HepG2 (cell line): ENCODE measurements at regions not wholly inside any gene's neighbourhood (a gene's known extent, or its start where the extent isn't known, plus 50 kb on each side); places are given as distances from the start of the nearest gene placed in this dataset.

ENCODE experiments used
- POLR2A ChIP-seq, 2 experiments: IDR thresholded peaks; 2 replicates each; pipeline ENCODE4 v1.6.1; 2011; ENCODE audit warnings: low read depth in 2 of 2, low read length in 2 of 2, mild to moderate bottlenecking in 1 of 2, moderate library complexity in 1 of 2; ENCODE audit not compliant: insufficient read depth in 1 of 2
- TF ChIP-seq, protein P1 (sequence below): sonication (generic); formaldehyde crosslinking; IDR thresholded peaks from 2 replicates; pipeline ENCODE4 v1.5.0; 2020; ENCODE audit warnings: mild to moderate bottlenecking, missing genetic modification reagents, moderate library complexity

DNA sequence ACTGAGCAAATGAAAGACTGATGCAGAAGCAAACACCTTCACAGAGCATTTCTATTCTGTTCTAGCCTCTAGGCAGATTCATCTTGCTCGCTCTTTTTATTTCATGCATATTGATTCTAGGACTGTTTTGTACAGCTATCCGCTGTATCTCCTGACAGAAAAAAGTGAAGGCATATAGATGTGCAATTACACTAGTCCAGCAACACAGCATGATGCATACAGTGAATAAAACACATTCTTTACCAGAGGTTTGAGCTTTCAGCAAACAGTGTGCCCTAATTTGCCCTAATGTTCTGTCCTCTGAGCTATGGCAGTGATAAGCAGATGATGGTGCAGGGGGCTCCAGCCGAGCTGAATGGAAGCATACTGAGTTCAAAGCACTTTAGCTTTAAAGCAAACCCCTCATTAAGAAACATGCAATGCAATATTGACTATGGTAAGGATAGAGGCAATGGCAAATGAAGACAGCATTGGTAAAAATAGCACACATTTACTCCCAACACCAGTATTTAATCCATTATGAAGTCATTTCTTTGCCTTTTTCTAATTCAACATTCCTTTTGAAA lies 141.2 kb upstream of the RGPD4 start:
- TF ChIP-seq, protein P1, sequence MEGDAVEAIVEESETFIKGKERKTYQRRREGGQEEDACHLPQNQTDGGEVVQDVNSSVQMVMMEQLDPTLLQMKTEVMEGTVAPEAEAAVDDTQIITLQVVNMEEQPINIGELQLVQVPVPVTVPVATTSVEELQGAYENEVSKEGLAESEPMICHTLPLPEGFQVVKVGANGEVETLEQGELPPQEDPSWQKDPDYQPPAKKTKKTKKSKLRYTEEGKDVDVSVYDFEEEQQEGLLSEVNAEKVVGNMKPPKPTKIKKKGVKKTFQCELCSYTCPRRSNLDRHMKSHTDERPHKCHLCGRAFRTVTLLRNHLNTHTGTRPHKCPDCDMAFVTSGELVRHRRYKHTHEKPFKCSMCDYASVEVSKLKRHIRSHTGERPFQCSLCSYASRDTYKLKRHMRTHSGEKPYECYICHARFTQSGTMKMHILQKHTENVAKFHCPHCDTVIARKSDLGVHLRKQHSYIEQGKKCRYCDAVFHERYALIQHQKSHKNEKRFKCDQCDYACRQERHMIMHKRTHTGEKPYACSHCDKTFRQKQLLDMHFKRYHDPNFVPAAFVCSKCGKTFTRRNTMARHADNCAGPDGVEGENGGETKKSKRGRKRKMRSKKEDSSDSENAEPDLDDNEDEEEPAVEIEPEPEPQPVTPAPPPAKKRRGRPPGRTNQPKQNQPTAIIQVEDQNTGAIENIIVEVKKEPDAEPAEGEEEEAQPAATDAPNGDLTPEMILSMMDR (CRISPR knock-in tag) = no peak
- TF ChIP-seq POLR2A (IDR thresholded peaks at IDR 0.05; ENCODE audit: insufficient read depth in 1 of 2, low read depth in 2 of 2, low read length in 2 of 2) = no peak
